ENCODE measurements at regions not wholly inside any gene's neighbourhood (a gene's known extent, or its start where the extent isn't known, plus 50 kb on each side); places are given as distances from the start of the nearest gene placed in this dataset.

GRCh38 chr21:38931291-38931690 is 125.6 kb downstream of the ETS2 start:
- peaks cover 0 to 3% (median 0%) of the 10 kb centered on the region in 3 donors for H3K9me3 ChIP-seq (ENCODE audit: control insufficient read depth in 3 of 3, low read length in 3 of 3)
- H3K9ac ChIP-seq (ENCODE audit: low read depth in 1 of 3, low read length in 3 of 3) = no peak overlapping the region
- H3K4me3 ChIP-seq (ENCODE audit: low read length in 3 of 3) = no peak overlapping the region
- H3K36me3 ChIP-seq (ENCODE audit: control insufficient read depth in 3 of 3, insufficient read depth in 3 of 3, low read length in 3 of 3) = no peaks in the 10 kb centered on the region
- H3K4me1 ChIP-seq (ENCODE audit: control insufficient read depth in 3 of 3, insufficient read depth in 3 of 3, low read length in 3 of 3) = peaks cover 3 to 6% (median 4%) of the 10 kb centered on the region in 3 donors
- H3K27me3 ChIP-seq (ENCODE audit: control insufficient read depth in 3 of 3, insufficient read depth in 3 of 3, low read length in 3 of 3) = no peaks in the 10 kb centered on the region
- no peak overlapping the region for H3K27ac ChIP-seq (ENCODE audit: low read depth, low read length)

- H3K4me3 ChIP-seq (ENCODE audit: low read length in 3 of 3) = no peak overlapping the region
- peaks cover 6 to 10% (median 9%) of the 10 kb centered on the region in 3 donors for H3K4me1 ChIP-seq (ENCODE audit: control insufficient read depth in 3 of 3, insufficient read depth in 3 of 3, low read length in 3 of 3)
- H3K27ac ChIP-seq (ENCODE audit: low read depth, low read length) = peak overlapping the region; percentile 31
- no peak overlapping the region for H3K9ac ChIP-seq (ENCODE audit: low read depth in 1 of 3, low read length in 3 of 3)
- H3K9me3 ChIP-seq (ENCODE audit: control insufficient read depth in 3 of 3, low read length in 3 of 3) = peaks cover 0 to 3% (median 0%) of the 10 kb centered on the region in 3 donors
- H3K27me3 ChIP-seq (ENCODE audit: control insufficient read depth in 3 of 3, insufficient read depth in 3 of 3, low read length in 3 of 3) = no peaks in the 10 kb centered on the region
- H3K36me3 ChIP-seq (ENCODE audit: control insufficient read depth in 3 of 3, insufficient read depth in 3 of 3, low read length in 3 of 3) = no peaks in the 10 kb centered on the region
These were observed 125.1 kb downstream of the ETS2 start for GRCh38 chr21:38930853-38931252.

DNA sequence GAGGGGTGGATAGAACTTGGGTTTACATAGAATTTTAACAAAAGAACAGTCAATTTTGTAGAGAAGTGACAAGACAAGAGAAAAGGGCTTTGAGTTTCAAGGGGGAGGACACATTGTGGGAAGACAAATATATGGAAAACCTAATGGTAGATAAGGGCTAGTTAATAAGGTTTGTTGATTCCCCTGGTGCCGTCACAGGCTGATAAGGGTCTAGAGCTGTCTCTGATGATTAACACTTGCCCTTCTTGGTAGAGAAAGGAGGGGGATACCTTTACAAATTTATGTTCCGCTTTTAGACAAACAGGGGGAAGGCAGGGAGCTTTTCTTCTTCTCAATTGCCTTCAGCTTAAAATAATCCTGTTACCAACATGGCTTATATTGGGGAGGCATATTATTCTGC is 124.3 kb downstream of the ETS2 start:
- no peaks in the 10 kb centered on the region for H3K36me3 ChIP-seq (ENCODE audit: control insufficient read depth in 3 of 3, insufficient read depth in 3 of 3, low read length in 3 of 3)
- peaks cover 0 to 3% (median 0%) of the 10 kb centered on the region in 3 donors for H3K9me3 ChIP-seq (ENCODE audit: control insufficient read depth in 3 of 3, low read length in 3 of 3)
- H3K4me1 ChIP-seq (ENCODE audit: control insufficient read depth in 3 of 3, insufficient read depth in 3 of 3, low read length in 3 of 3) = peaks cover 13 to 17% (median 17%) of the 10 kb centered on the region in 3 donors
- H3K4me3 ChIP-seq (ENCODE audit: low read length in 3 of 3) = no peak overlapping the region
- H3K9ac ChIP-seq (ENCODE audit: low read depth in 1 of 3, low read length in 3 of 3) = no peak overlapping the region
- H3K27me3 ChIP-seq (ENCODE audit: control insufficient read depth in 3 of 3, insufficient read depth in 3 of 3, low read length in 3 of 3) = no peaks in the 10 kb centered on the region
- peak overlapping the region; percentile 31 for H3K27ac ChIP-seq (ENCODE audit: low read depth, low read length)

DNA sequence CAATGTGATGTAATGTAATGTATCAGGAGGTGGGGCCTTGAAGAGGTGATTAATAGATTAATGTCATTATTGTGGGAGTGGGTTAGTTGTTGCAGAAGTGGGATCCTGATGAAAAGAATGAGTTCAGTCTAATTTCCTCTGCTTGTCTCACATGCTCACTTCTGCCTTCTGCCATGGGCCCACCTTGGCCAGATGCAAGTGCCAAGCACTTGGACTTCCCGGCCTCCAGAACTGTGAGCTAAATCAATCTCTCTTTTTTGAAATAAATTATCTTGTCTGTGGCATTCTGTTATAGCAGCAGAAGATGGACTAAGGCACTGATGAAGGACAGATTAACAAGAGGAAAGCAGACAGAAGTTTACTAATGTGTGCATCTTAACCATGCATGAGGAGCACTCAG is 123.9 kb downstream of the ETS2 start:
- no peak overlapping the region for H3K9ac ChIP-seq (ENCODE audit: low read depth in 1 of 3, low read length in 3 of 3)
- peaks cover 16 to 20% (median 17%) of the 10 kb centered on the region in 3 donors for H3K4me1 ChIP-seq (ENCODE audit: control insufficient read depth in 3 of 3, insufficient read depth in 3 of 3, low read length in 3 of 3)
- no peak overlapping the region for H3K27ac ChIP-seq (ENCODE audit: low read depth, low read length)
- peaks cover 0 to 3% (median 0%) of the 10 kb centered on the region in 3 donors for H3K9me3 ChIP-seq (ENCODE audit: control insufficient read depth in 3 of 3, low read length in 3 of 3)
- H3K36me3 ChIP-seq (ENCODE audit: control insufficient read depth in 3 of 3, insufficient read depth in 3 of 3, low read length in 3 of 3) = no peaks in the 10 kb centered on the region
- H3K4me3 ChIP-seq (ENCODE audit: low read length in 3 of 3) = no peak overlapping the region
- H3K27me3 ChIP-seq (ENCODE audit: control insufficient read depth in 3 of 3, insufficient read depth in 3 of 3, low read length in 3 of 3) = no peaks in the 10 kb centered on the region

DNA sequence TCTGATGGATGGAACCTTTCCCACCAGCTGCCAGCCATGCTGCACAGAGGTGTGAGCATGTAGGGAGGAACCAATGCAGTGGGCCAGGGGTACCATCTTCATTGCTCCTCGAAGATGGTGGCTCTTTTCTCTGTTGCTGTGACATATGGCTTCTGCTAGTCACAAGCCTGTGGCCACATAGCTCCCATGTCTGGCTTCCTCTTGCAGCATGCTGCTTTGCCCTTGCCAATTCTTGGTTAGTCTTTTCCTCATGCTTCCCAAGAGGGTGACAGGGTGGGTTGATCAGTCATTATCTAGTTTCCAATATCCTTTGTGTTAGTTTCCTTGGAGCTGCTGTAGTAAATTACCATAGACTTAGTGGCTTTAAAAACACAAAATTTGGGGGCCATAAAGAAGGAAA is 123.4 kb downstream of the ETS2 start:
- Histone ChIP-seq H3K4me1 (ENCODE audit: control insufficient read depth in 3 of 3, insufficient read depth in 3 of 3, low read length in 3 of 3) (peaks cover 16 to 20% (median 17%) of the 10 kb centered on the region in 3 donors), H3K9ac (ENCODE audit: low read depth in 1 of 3, low read length in 3 of 3) (no peak overlapping the region), H3K27ac (ENCODE audit: low read depth, low read length) (no peak overlapping the region), H3K4me3 (ENCODE audit: low read length in 3 of 3) (no peak overlapping the region), H3K27me3 (ENCODE audit: control insufficient read depth in 3 of 3, insufficient read depth in 3 of 3, low read length in 3 of 3) (no peaks in the 10 kb centered on the region), H3K36me3 (ENCODE audit: control insufficient read depth in 3 of 3, insufficient read depth in 3 of 3, low read length in 3 of 3) (no peaks in the 10 kb centered on the region), H3K9me3 (ENCODE audit: control insufficient read depth in 3 of 3, low read length in 3 of 3) (peaks cover 0 to 3% (median 0%) of the 10 kb centered on the region in 3 donors)

DNA sequence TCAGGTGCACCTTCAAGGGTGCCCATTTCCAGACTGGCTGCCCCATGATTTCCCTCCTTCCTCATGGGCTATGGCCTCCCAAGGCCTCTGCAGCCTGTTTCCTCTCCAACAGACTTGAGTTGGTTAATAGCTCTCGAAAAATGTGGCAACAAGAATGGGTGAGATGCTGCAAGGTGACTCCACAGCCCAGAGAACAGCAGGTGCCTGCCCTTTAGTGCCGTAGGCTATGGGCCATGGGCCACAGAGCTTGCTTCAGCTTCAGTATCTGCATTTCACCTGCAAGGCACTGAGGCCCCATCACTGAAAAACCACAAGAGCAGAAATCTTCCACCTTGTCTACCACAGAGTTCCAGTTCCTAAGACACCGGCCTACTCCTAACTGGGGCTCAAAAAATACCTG is 122.0 kb downstream of the ETS2 start:
- Histone ChIP-seq H3K36me3 (ENCODE audit: control insufficient read depth in 3 of 3, insufficient read depth in 3 of 3, low read length in 3 of 3) (no peaks in the 10 kb centered on the region), H3K4me3 (ENCODE audit: low read length in 3 of 3) (no peak overlapping the region), H3K9ac (ENCODE audit: low read depth in 1 of 3, low read length in 3 of 3) (no peak overlapping the region), H3K27ac (ENCODE audit: low read depth, low read length) (no peak overlapping the region), H3K27me3 (ENCODE audit: control insufficient read depth in 3 of 3, insufficient read depth in 3 of 3, low read length in 3 of 3) (no peaks in the 10 kb centered on the region), H3K4me1 (ENCODE audit: control insufficient read depth in 3 of 3, insufficient read depth in 3 of 3, low read length in 3 of 3) (peaks cover 16 to 20% (median 17%) of the 10 kb centered on the region in 3 donors), H3K9me3 (ENCODE audit: control insufficient read depth in 3 of 3, low read length in 3 of 3) (peaks cover 0 to 3% (median 0%) of the 10 kb centered on the region in 3 donors)

DNA sequence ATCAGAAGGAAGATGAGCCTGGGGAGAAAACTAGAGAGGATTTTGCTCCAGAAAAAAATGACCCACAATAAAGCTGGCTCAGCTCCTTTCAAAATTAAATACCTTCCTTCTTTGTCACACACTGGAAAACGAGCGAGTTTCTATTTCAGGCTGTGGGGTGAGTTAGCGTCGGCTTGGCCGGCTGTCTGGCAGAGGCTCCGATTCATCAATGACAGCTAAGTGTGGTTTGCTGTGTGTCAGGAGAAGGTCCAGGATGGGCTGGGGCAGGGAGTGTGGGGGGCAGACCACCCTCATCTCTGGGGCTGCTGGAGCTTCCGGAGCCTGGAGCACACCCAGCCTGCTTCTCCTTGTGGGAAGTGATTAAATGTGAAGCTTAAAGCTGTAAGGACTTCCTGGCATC is 120.2 kb downstream of the ETS2 start:
- H3K4me3 ChIP-seq (ENCODE audit: low read length in 3 of 3) = peak overlapping the region; percentile 54 to 75 (median 56)
- peak overlapping the region; percentile 87 for H3K27ac ChIP-seq (ENCODE audit: low read depth, low read length)
- peaks cover 16 to 20% (median 18%) of the 10 kb centered on the region in 3 donors for H3K4me1 ChIP-seq (ENCODE audit: control insufficient read depth in 3 of 3, insufficient read depth in 3 of 3, low read length in 3 of 3)
- peaks cover 0 to 3% (median 0%) of the 10 kb centered on the region in 3 donors for H3K9me3 ChIP-seq (ENCODE audit: control insufficient read depth in 3 of 3, low read length in 3 of 3)
- peak overlapping the region; percentile 44 to 81 (median 72) for H3K9ac ChIP-seq (ENCODE audit: low read depth in 1 of 3, low read length in 3 of 3)
- no peaks in the 10 kb centered on the region for H3K36me3 ChIP-seq (ENCODE audit: control insufficient read depth in 3 of 3, insufficient read depth in 3 of 3, low read length in 3 of 3)
- H3K27me3 ChIP-seq (ENCODE audit: control insufficient read depth in 3 of 3, insufficient read depth in 3 of 3, low read length in 3 of 3) = no peaks in the 10 kb centered on the region

GRCh38 chr21:38925478-38925877 is 119.7 kb downstream of the ETS2 start:
- peak overlapping the region; percentile 47 to 75 (median 54) for H3K4me3 ChIP-seq (ENCODE audit: low read length in 3 of 3)
- H3K9ac ChIP-seq (ENCODE audit: low read depth in 1 of 3, low read length in 3 of 3) = peak overlapping the region; percentile 44 to 72 (median 71)

DNA sequence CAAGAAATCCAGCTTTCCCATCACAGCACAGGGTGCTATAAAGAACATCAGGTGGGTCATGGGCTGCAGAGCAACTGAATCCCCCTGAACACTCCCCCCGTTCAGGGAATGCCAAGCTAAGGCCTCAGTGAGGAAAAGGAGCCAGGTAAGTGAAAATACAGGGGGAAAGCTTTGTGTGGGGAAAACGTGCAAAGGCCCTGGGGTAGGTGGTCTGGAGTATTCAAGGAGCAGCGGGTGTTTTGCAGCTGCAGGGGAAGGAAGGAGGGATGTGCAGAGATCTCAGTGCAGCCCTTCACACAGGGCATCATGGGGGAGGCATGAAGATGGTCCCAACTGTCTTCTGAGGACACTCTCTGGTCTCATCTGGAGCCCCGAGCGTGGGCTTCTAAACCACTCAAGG is 119.2 kb downstream of the ETS2 start:
- Histone ChIP-seq H3K36me3 (ENCODE audit: control insufficient read depth in 3 of 3, insufficient read depth in 3 of 3, low read length in 3 of 3) (no peaks in the 10 kb centered on the region), H3K9ac (ENCODE audit: low read depth in 1 of 3, low read length in 3 of 3) (no peak overlapping the region), H3K4me3 (ENCODE audit: low read length in 3 of 3) (no peak overlapping the region), H3K27ac (ENCODE audit: low read depth, low read length) (peak overlapping the region; percentile 87), H3K27me3 (ENCODE audit: control insufficient read depth in 3 of 3, insufficient read depth in 3 of 3, low read length in 3 of 3) (no peaks in the 10 kb centered on the region), H3K4me1 (ENCODE audit: control insufficient read depth in 3 of 3, insufficient read depth in 3 of 3, low read length in 3 of 3) (peaks cover 19 to 24% (median 20%) of the 10 kb centered on the region in 3 donors), H3K9me3 (ENCODE audit: control insufficient read depth in 3 of 3, low read length in 3 of 3) (peaks cover 0 to 3% (median 0%) of the 10 kb centered on the region in 3 donors)

More at GRCh38 chr21:38925478-38925877, 119.7 kb downstream of the ETS2 start:
- H3K4me1 ChIP-seq (ENCODE audit: control insufficient read depth in 3 of 3, insufficient read depth in 3 of 3, low read length in 3 of 3) = peaks cover 18 to 23% (median 20%) of the 10 kb centered on the region in 3 donors
- peaks cover 0 to 3% (median 0%) of the 10 kb centered on the region in 3 donors for H3K9me3 ChIP-seq (ENCODE audit: control insufficient read depth in 3 of 3, low read length in 3 of 3)
- H3K36me3 ChIP-seq (ENCODE audit: control insufficient read depth in 3 of 3, insufficient read depth in 3 of 3, low read length in 3 of 3) = no peaks in the 10 kb centered on the region
- no peaks in the 10 kb centered on the region for H3K27me3 ChIP-seq (ENCODE audit: control insufficient read depth in 3 of 3, insufficient read depth in 3 of 3, low read length in 3 of 3)
- peak overlapping the region; percentile 87 for H3K27ac ChIP-seq (ENCODE audit: low read depth, low read length)

- Histone ChIP-seq H3K9me3 (ENCODE audit: control insufficient read depth in 3 of 3, low read length in 3 of 3) (no peaks in the 10 kb centered on the region), H3K36me3 (ENCODE audit: control insufficient read depth in 3 of 3, insufficient read depth in 3 of 3, low read length in 3 of 3) (no peaks in the 10 kb centered on the region), H3K27me3 (ENCODE audit: control insufficient read depth in 3 of 3, insufficient read depth in 3 of 3, low read length in 3 of 3) (no peaks in the 10 kb centered on the region), H3K4me3 (ENCODE audit: low read length in 3 of 3) (no peak overlapping the region), H3K9ac (ENCODE audit: low read depth in 1 of 3, low read length in 3 of 3) (no peak overlapping the region), H3K4me1 (ENCODE audit: control insufficient read depth in 3 of 3, insufficient read depth in 3 of 3, low read length in 3 of 3) (peaks cover 19 to 24% (median 20%) of the 10 kb centered on the region in 3 donors), H3K27ac (ENCODE audit: low read depth, low read length) (no peak overlapping the region)
These were observed 117.7 kb downstream of the ETS2 start for GRCh38 chr21:38923429-38923828.
